OCI-LY1 (cell line): ENCODE measurements at regions not wholly inside any gene's neighbourhood (a gene's known extent, or its start where the extent isn't known, plus 50 kb on each side); places are given as distances from the start of the nearest gene placed in this dataset.

Source experiments
- EZH2 ChIP-seq: fragments of 200-600 bp; sonication (generic), shearing (Covaris generic); IDR thresholded peaks from 2 replicates; pipeline ENCODE4 v1.8.0; 2017; ENCODE audit warnings: borderline replicate concordance, mixed run types, mild to moderate bottlenecking, antibody characterized with exemption, low read length, moderate library complexity, mixed read lengths
- TF ChIP-seq, protein P1 (sequence below): fragments of 200-600 bp; sonication (generic), shearing (Covaris generic); IDR thresholded peaks from 2 replicates; pipeline ENCODE4 v1.5.1; 2017; ENCODE audit warnings: mild to moderate bottlenecking, antibody characterized with exemption, low read length, moderate library complexity, mixed read lengths

DNA sequence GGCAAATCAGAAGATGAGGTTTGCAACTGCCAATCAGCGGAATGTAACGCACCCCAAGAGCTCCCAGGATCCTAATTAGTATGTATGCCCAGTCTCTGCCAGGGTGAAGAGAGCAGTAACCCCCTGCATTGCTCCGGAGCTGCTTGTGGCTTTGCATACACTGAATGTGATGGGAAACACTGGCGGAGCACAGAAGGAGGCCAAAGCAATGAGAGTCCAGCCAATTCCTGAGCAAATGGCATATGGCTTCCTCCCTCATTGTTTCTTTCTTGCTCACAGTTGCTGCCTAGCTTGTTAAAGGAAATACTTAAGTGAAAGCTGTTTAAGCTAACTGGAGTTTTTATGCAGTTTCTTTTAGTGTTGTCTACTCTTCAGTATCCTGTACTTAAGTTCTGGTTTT is 343.5 kb upstream of the NT5C1B start:
- TF ChIP-seq, protein P1, sequence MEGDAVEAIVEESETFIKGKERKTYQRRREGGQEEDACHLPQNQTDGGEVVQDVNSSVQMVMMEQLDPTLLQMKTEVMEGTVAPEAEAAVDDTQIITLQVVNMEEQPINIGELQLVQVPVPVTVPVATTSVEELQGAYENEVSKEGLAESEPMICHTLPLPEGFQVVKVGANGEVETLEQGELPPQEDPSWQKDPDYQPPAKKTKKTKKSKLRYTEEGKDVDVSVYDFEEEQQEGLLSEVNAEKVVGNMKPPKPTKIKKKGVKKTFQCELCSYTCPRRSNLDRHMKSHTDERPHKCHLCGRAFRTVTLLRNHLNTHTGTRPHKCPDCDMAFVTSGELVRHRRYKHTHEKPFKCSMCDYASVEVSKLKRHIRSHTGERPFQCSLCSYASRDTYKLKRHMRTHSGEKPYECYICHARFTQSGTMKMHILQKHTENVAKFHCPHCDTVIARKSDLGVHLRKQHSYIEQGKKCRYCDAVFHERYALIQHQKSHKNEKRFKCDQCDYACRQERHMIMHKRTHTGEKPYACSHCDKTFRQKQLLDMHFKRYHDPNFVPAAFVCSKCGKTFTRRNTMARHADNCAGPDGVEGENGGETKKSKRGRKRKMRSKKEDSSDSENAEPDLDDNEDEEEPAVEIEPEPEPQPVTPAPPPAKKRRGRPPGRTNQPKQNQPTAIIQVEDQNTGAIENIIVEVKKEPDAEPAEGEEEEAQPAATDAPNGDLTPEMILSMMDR: no peak
- TF ChIP-seq EZH2: no peak
